HEK293 (cell line): ENCODE measurements at regions not wholly inside any gene's neighbourhood (a gene's known extent, or its start where the extent isn't known, plus 50 kb on each side); places are given as distances from the start of the nearest gene placed in this dataset.

Experiments used
- CTCF ChIA-PET: fragments of 350-600 bp; formaldehyde crosslinking; extraction: SDS; loops from one replicate; lab custom pipeline; 2021; ENCODE audit warnings: antibody characterized with exemption; lab: Yijun Ruan, JAX
- POLR2A ChIA-PET: fragments of 300-600 bp; formaldehyde crosslinking; extraction: SDS; loops from one replicate; lab custom pipeline; 2020; ENCODE audit warnings: antibody characterized with exemption, inconsistent platforms; lab: Yijun Ruan, JAX
- H3K27ac ChIP-seq: fragments of 200-500 bp; sonication (Bioruptor generic); 2 replicates; pipeline ENCODE4 v1.5.1; 2014; ENCODE audit warnings: low read depth, low read length, control low read depth, inconsistent platforms; ENCODE audit errors: extremely low read depth
- H3K36me3 ChIP-seq, 2 experiments: fragments of 200-500 bp in 1 of 2; sonication (Bioruptor generic) in 1 of 2; 1 replicate in 1 of 2; 2 replicates in 1 of 2; pipeline ENCODE4 v1.5.1; 2014 to 2017; ENCODE audit warnings: inconsistent platforms in 2 of 2, low read length in 2 of 2; ENCODE audit not compliant: control insufficient read depth in 2 of 2, insufficient read depth in 1 of 2
- H3K4me1 ChIP-seq: fragments of 200-500 bp; sonication (Bioruptor generic); 2 replicates; pipeline ENCODE4 v1.5.1; 2014; ENCODE audit warnings: mild to moderate bottlenecking, low read length, inconsistent platforms; ENCODE audit not compliant: control insufficient read depth, insufficient read depth
- H3K4me3 ChIP-seq: 2 replicates; pipeline ENCODE4 v1.5.1; 2011; ENCODE audit warnings: low read depth, mild to moderate bottlenecking, control low read depth, low read length, moderate library complexity
- H3K9me3 ChIP-seq: fragments of 200-500 bp; sonication (Bioruptor generic); 2 replicates; pipeline ENCODE4 v1.5.1; 2014; ENCODE audit warnings: low read depth, low read length, inconsistent platforms; ENCODE audit not compliant: control insufficient read depth, insufficient read depth
- OSR2 ChIP-seq: fragments of 450-650 bp; formaldehyde crosslinking; IDR thresholded peaks from 2 replicates; pipeline ENCODE4 v1.5.1; 2016; ENCODE audit warnings: missing biosample characterization, missing genetic modification characterization
- YY2 ChIP-seq: fragments of 450-650 bp; formaldehyde crosslinking; IDR thresholded peaks from 2 replicates; pipeline ENCODE4 v1.5.1; 2016; ENCODE audit warnings: missing biosample characterization, missing genetic modification characterization
- ZFP41 ChIP-seq: fragments of 450-650 bp; formaldehyde crosslinking; IDR thresholded peaks from 2 replicates; pipeline ENCODE4 v1.5.1; 2016; ENCODE audit warnings: missing biosample characterization, missing genetic modification characterization, borderline replicate concordance
- ZIC2 ChIP-seq: fragments of 450-650 bp; formaldehyde crosslinking; IDR thresholded peaks from 2 replicates; pipeline ENCODE4 v1.5.1; 2016; ENCODE audit warnings: missing biosample characterization, missing genetic modification characterization
- ZNF223 ChIP-seq: fragments of 450-650 bp; formaldehyde crosslinking; IDR thresholded peaks from 2 replicates; pipeline ENCODE4 v1.5.1; 2016; ENCODE audit warnings: missing biosample characterization, missing genetic modification characterization
- ZNF23 ChIP-seq: fragments of 450-650 bp; formaldehyde crosslinking; IDR thresholded peaks from 2 replicates; pipeline ENCODE4 v1.5.1; 2016; ENCODE audit warnings: missing biosample characterization, missing genetic modification characterization, borderline replicate concordance
- ZNF335 ChIP-seq: fragments of 450-650 bp; formaldehyde crosslinking; conservative IDR thresholded peaks from 2 replicates; pipeline ENCODE4 v1.5.1; 2016; ENCODE audit warnings: missing biosample characterization, missing genetic modification characterization
- ZNF514 ChIP-seq: fragments of 450-650 bp; formaldehyde crosslinking; IDR thresholded peaks from 2 replicates; pipeline ENCODE4 v1.5.1; 2016; ENCODE audit warnings: missing biosample characterization, missing genetic modification characterization
- ZNF530 ChIP-seq: fragments of 450-650 bp; formaldehyde crosslinking; IDR thresholded peaks from 2 replicates; pipeline ENCODE4 v1.5.1; 2016; ENCODE audit warnings: low read depth, missing biosample characterization, missing genetic modification characterization
- ZNF837 ChIP-seq: fragments of 450-650 bp; formaldehyde crosslinking; IDR thresholded peaks from 2 replicates; pipeline ENCODE4 v1.5.1; 2016; ENCODE audit warnings: missing biosample characterization, missing genetic modification characterization
- TF ChIP-seq, protein P1 (sequence below): fragments of 450-650 bp; formaldehyde crosslinking; conservative IDR thresholded peaks from 2 replicates; pipeline ENCODE4 v1.5.1; 2016; ENCODE audit warnings: low read depth, missing biosample characterization, missing genetic modification characterization
- TF ChIP-seq, protein P2 (sequence below): fragments of 450-650 bp; formaldehyde crosslinking; IDR thresholded peaks from 2 replicates; pipeline ENCODE4 v1.5.1; 2017; ENCODE audit warnings: missing biosample characterization, missing genetic modification characterization
- TF ChIP-seq, protein P3 (sequence below): fragments of 450-650 bp; formaldehyde crosslinking; IDR thresholded peaks from 2 replicates; pipeline ENCODE4 v1.5.1; 2016; ENCODE audit warnings: missing biosample characterization, missing genetic modification characterization
- TF ChIP-seq, protein P4 (sequence below): fragments of 450-650 bp; formaldehyde crosslinking; conservative IDR thresholded peaks from 2 replicates; pipeline ENCODE4 v1.5.1; 2016; ENCODE audit warnings: low read depth, missing biosample characterization, missing genetic modification characterization
- TF ChIP-seq, protein P5 (sequence below): fragments of 450-650 bp; formaldehyde crosslinking; IDR thresholded peaks from 2 replicates; pipeline ENCODE4 v1.5.1; 2017; ENCODE audit warnings: missing biosample characterization, missing genetic modification characterization

DNA sequence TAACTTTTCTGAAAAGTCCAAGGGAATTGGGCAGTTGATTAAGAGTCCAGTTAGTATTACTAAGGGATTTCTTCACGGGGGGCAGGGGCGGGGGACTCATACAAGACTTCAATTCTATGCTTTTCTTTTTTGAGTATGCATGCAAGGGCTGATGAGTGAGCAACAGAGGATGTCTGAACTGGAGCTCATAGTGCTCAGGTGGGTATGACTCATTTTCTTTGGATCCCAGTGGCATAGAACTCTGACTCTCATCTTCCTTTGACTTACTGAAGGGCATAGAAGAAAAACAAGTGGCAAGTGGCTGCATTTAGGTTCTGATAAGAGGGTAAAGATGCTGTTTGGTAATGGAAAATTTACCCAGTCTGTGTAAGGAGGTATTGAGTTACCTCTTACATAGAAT lies 749.2 kb downstream of the NOVA1 start (continued):
- TF ChIP-seq, protein P1, sequence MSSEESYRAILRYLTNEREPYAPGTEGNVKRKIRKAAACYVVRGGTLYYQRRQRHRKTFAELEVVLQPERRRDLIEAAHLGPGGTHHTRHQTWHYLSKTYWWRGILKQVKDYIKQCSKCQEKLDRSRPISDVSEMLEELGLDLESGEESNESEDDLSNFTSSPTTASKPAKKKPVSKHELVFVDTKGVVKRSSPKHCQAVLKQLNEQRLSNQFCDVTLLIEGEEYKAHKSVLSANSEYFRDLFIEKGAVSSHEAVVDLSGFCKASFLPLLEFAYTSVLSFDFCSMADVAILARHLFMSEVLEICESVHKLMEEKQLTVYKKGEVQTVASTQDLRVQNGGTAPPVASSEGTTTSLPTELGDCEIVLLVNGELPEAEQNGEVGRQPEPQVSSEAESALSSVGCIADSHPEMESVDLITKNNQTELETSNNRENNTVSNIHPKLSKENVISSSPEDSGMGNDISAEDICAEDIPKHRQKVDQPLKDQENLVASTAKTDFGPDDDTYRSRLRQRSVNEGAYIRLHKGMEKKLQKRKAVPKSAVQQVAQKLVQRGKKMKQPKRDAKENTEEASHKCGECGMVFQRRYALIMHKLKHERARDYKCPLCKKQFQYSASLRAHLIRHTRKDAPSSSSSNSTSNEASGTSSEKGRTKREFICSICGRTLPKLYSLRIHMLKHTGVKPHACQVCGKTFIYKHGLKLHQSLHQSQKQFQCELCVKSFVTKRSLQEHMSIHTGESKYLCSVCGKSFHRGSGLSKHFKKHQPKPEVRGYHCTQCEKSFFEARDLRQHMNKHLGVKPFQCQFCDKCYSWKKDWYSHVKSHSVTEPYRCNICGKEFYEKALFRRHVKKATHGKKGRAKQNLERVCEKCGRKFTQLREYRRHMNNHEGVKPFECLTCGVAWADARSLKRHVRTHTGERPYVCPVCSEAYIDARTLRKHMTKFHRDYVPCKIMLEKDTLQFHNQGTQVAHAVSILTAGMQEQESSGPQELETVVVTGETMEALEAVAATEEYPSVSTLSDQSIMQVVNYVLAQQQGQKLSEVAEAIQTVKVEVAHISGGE, result no peak
- TF ChIP-seq, protein P2, sequence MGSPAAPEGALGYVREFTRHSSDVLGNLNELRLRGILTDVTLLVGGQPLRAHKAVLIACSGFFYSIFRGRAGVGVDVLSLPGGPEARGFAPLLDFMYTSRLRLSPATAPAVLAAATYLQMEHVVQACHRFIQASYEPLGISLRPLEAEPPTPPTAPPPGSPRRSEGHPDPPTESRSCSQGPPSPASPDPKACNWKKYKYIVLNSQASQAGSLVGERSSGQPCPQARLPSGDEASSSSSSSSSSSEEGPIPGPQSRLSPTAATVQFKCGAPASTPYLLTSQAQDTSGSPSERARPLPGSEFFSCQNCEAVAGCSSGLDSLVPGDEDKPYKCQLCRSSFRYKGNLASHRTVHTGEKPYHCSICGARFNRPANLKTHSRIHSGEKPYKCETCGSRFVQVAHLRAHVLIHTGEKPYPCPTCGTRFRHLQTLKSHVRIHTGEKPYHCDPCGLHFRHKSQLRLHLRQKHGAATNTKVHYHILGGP (tag by site-specific recombination), result no peak

DNA sequence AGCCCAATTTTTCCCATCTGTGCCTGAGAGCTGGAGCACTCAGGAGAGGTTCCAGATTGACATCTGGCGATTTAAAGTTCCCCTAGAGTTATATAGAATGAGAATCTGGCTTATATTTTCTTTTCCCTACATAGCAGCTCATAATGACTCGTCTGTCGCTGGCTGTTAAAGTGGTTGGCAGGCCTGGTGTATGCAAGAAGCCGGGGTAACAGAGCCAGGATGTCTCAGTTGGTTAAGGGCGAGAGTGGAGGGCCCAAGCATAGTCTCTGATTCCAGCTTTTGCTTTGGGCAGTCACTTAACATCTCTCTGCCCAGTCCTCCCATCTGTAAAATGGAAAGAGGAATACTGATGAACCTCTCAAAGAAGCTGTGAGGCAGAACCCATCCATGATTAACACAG lies 751.6 kb downstream of the NOVA1 start:
- H3K9me3 ChIP-seq, result no peaks in the 10 kb centered on the region
- H3K27ac ChIP-seq, result no peak overlapping the region
- ChIA-PET POLR2A (no interaction called here), CTCF (interaction anchor here (1.2 kb wide), 1 partner anchor 12 kb away, joined by 4 read pairs; no protein-coding TSS in a partner anchor)
- no peaks in the 10 kb centered on the region for H3K36me3 ChIP-seq
- no peak overlapping the region for H3K4me3 ChIP-seq
- no peaks in the 10 kb centered on the region for H3K4me1 ChIP-seq
- TF ChIP-seq, protein P3, sequence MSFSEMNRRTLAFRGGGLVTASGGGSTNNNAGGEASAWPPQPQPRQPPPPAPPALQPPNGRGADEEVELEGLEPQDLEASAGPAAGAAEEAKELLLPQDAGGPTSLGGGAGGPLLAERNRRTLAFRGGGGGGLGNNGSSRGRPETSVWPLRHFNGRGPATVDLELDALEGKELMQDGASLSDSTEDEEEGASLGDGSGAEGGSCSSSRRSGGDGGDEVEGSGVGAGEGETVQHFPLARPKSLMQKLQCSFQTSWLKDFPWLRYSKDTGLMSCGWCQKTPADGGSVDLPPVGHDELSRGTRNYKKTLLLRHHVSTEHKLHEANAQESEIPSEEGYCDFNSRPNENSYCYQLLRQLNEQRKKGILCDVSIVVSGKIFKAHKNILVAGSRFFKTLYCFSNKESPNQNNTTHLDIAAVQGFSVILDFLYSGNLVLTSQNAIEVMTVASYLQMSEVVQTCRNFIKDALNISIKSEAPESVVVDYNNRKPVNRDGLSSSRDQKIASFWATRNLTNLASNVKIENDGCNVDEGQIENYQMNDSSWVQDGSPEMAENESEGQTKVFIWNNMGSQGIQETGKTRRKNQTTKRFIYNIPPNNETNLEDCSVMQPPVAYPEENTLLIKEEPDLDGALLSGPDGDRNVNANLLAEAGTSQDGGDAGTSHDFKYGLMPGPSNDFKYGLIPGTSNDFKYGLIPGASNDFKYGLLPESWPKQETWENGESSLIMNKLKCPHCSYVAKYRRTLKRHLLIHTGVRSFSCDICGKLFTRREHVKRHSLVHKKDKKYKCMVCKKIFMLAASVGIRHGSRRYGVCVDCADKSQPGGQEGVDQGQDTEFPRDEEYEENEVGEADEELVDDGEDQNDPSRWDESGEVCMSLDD (tag by site-specific recombination), result no peak
- TF ChIP-seq ZFP41 (tag by site-specific recombination) (no peak), ZNF514 (tag by site-specific recombination) (no peak), ZNF335 (no peak), ZNF223 (no peak), ZIC2 (tag by site-specific recombination) (no peak), ZNF837 (no peak), OSR2 (tag by site-specific recombination) (no peak), YY2 (tag by site-specific recombination) (no peak), ZNF530 (no peak), ZNF23 (tag by site-specific recombination) (no peak)
- TF ChIP-seq, protein P4, sequence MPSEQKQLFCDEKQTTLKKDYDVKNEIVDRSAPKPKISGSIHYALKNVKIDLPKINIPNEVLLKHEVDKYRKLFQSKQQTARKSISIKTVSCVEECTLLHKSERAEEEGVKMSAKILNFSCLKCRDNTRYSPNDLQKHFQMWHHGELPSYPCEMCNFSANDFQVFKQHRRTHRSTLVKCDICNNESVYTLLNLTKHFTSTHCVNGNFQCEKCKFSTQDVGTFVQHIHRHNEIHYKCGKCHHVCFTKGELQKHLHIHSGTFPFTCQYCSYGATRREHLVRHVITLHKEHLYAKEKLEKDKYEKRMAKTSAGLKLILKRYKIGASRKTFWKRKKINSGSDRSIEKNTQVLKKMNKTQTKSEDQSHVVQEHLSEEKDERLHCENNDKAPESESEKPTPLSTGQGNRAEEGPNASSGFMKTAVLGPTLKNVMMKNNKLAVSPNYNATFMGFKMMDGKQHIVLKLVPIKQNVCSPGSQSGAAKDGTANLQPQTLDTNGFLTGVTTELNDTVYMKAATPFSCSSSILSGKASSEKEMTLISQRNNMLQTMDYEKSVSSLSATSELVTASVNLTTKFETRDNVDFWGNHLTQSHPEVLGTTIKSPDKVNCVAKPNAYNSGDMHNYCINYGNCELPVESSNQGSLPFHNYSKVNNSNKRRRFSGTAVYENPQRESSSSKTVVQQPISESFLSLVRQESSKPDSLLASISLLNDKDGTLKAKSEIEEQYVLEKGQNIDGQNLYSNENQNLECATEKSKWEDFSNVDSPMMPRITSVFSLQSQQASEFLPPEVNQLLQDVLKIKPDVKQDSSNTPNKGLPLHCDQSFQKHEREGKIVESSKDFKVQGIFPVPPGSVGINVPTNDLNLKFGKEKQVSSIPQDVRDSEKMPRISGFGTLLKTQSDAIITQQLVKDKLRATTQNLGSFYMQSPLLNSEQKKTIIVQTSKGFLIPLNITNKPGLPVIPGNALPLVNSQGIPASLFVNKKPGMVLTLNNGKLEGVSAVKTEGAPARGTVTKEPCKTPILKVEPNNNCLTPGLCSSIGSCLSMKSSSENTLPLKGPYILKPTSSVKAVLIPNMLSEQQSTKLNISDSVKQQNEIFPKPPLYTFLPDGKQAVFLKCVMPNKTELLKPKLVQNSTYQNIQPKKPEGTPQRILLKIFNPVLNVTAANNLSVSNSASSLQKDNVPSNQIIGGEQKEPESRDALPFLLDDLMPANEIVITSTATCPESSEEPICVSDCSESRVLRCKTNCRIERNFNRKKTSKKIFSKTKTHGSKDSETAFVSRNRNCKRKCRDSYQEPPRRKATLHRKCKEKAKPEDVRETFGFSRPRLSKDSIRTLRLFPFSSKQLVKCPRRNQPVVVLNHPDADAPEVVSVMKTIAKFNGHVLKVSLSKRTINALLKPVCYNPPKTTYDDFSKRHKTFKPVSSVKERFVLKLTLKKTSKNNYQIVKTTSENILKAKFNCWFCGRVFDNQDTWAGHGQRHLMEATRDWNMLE (tag by site-specific recombination), result no peak
- TF ChIP-seq, protein P5, sequence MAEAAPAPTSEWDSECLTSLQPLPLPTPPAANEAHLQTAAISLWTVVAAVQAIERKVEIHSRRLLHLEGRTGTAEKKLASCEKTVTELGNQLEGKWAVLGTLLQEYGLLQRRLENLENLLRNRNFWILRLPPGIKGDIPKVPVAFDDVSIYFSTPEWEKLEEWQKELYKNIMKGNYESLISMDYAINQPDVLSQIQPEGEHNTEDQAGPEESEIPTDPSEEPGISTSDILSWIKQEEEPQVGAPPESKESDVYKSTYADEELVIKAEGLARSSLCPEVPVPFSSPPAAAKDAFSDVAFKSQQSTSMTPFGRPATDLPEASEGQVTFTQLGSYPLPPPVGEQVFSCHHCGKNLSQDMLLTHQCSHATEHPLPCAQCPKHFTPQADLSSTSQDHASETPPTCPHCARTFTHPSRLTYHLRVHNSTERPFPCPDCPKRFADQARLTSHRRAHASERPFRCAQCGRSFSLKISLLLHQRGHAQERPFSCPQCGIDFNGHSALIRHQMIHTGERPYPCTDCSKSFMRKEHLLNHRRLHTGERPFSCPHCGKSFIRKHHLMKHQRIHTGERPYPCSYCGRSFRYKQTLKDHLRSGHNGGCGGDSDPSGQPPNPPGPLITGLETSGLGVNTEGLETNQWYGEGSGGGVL (tag by site-specific recombination), result no peak
